HG02798 (cell line): ENCODE measurements at regions not wholly inside any gene's neighbourhood (a gene's known extent, or its start where the extent isn't known, plus 50 kb on each side); places are given as distances from the start of the nearest gene placed in this dataset.

Experiments
- ATAC-seq: cut with Tn5 transposase; IDR thresholded peaks from one replicate; pipeline ENCODE4 v1.9.1; 2021; ENCODE audit warnings: mild to moderate bottlenecking; ENCODE audit not compliant: unreplicated experiment, poor library complexity

DNA sequence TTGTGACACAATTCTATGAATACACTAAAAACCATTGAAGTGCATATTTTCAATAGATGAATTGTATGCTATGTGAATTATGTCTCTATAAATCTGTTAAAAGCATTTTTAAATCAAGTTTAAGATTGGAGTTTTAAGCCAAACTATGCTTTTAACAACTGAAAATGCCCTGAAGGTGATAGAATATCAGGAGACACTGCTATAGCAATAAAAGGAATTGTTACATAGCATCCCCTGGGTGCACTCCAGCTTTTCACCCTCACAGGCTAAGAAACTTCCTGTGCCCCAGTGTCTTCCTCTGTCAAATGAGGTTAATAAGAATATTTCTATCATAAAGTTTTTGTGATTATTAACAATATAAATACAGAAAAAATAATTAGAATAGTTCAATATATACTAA, 472.7 kb upstream of the TMPO start:
- no peak for ATAC-seq

DNA sequence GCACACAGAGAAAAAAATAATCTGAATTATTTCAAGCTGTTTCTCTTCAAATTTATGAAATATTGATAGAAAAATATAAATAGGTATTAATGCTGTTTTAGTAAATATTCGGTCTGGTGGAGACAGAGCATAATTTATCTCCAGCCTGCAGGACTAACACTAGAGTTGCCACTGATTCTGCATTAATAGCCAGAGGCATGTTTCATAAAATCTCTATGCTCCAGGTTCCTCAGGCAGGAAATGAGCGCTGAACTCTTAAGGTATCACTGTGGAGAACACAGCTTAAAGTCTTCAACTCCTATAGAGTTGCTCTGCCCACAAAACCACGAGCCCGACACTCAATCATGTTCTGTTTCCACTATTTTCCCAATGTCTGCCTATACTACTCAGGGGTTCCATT, 470.0 kb upstream of the TMPO start:
- ATAC-seq, result no peak

DNA sequence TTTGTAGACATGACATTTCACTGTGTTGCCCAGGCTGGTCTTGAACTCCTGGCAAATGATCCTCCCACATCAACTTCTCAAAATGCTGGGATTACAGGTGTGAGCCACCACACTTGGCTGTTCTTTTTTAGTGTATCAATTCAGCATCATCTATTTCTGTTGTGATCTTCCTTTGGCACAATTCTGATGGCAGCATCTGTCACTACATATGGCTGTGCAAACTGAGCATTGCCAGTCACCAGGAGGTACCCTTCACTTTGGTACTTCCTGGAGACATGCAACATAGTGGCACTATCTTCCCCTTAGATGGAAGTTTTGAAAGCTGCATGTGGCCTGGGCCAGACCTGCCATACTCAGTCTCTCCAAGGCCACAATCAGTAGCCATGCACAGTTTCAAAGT, 467.1 kb upstream of the TMPO start:
- ATAC-seq, result no peak

DNA sequence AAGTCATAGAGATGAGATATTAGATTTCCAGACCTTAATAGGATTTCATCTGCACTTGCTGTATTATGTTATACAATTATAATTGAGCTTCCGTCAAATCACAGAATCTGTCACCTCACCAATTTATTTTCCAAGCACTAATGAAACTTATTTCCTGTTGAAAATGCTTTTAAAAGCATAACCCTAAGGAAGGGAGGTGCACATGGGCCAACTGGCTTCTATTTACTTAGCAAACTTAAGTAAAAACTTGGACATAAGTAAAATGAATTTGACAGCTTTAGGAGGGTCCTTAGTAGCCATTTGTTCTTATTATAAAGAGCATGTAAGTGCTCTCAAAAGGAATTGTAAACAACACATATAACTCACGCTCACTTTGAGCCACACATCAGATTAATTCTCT, 462.2 kb upstream of the TMPO start:
- no peak for ATAC-seq

DNA sequence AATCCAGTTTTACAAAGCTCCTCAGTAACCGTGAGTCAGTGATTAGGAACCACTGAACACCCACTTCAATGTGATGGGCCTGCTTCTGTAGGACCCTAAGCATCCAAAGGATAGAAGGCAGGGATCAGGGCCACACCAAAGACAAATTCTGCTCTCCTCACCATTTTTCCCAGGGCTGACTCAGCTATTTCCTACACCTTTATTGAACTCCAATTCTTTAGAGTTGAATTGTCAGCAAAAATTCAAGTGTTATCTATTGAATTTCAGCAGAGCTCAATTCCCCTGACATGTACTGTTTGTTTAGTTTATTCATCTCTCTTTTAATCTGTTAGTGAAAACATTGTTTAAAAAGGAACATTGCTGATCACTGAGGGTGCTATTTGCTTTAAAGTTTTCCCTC, 457.7 kb upstream of the TMPO start:
- ATAC-seq, result no peak

DNA sequence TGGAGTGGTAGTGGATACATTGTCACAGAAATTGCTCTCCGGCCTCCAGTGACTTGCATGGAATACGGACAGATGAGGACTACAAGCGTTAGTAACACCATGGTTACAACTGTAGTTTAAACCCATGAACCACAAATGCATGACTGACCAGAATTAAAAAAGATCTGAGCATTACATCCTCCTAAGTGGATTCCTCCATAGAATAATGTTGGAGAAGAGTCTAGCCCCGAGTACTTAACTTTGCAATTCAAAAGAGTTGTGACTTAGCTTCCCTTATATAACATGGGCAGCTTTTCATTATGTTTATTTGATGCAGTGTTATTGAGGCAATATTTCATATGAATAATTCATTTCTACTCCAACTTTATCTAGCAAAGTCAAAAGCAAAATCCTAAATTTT, 457.2 kb upstream of the TMPO start:
- ATAC-seq, result no peak

DNA sequence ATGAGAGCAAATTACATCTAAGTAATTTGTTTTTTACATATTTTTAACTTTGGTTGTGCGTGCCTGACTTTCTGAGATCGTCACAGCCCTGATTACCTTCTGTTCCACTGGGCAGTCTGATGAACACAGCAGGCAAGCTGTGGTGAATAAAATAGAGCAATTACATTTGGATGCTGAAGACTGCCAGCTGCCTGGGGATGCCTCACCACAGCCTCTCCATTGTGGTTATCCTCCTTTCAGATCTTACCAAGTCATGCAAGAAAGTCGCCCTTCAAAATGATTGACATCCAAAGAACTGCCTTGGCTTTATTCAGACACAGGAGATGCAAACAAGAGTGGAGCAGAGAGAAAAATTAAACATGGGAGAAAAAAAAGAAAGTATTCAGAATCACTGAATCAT, 456.6 kb upstream of the TMPO start:
- ATAC-seq, result no peak

DNA sequence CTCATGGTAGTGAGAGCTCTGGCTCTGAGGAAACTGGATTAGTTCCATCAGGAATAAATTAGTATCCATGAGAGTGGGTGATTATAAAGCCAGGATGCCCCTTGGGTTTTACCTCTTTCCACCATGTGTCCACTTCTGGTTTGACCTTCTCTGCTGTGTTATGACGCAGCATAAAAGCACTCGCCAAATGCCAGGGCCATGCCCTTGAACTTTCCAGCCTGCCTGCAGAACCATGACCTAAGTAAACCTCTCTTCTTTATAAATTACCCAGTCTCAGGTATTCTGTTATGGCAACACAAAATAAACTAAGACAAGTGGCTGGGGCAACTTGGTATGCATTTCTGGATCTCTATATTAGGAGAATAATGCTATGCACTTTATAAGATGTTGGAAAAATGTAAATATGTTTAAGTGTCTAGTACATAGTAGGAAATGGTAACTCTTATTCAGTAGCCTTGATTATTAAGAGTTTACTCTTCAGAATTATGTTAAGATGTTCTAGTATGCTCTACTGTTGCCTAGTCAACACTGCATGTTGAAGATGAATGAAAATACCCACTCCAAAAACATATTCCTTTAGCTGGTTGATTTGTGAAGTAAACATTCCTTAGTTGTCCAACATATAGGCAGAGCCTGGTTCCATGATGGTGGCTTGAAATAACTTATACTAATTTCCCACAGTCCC, 455.6 kb upstream of the TMPO start:
- ATAC-seq, result no peak

DNA sequence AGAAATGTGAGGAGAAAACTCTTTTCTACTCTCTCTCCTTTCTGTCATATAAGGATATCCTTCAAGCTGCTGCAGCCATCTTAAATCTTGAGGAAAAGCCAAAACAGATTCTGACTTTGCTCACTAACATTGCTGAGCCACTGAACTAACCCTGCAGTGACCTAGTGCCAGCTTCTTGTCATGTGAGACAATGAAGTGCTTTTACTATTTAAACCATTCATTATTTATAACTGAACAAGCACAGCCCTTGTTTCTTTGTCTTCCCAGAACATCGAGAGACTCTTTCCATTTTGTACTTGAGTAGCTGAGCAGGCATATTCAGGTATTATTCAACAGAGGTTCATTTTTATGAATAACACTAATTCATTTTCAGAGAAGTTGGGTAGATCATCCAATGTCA, 455.0 kb upstream of the TMPO start:
- ATAC-seq, result no peak

DNA sequence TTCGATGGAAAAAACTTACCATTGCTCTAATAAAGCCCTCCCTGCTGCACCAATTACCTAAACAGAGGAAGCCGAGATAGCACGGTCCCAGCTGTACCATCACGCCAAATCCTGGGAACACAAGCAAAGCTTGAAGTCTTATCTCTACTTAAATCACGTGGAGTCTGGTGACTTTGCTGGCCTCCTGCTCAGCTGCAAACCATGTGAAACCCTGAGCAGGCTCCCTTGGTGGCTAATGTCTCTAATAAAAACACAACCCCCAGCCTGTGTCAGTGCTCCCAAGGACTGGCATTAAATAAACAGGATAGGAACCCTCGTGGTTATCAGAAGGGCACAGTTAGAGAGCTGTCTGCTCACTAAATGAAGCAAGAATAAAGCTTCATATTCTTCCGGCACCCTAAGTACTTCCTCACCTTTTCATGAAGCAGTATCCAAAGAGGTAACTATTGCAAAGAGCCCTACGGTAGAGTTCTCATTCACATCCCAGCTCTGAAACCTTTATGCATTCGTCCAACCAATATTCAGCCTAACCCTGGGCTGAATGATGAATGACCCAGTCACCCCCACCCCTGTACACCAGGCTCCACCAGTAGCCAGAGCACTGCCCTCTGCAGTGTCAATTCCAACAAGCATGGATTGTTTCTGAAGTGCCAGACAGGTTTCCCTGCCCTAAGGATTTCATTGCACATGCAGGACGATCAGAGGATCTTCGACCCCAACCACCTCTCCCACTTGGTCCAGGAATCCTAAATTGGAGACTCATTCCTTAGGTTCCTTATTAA, 452.7 kb upstream of the TMPO start:
- ATAC-seq, result no peak

DNA sequence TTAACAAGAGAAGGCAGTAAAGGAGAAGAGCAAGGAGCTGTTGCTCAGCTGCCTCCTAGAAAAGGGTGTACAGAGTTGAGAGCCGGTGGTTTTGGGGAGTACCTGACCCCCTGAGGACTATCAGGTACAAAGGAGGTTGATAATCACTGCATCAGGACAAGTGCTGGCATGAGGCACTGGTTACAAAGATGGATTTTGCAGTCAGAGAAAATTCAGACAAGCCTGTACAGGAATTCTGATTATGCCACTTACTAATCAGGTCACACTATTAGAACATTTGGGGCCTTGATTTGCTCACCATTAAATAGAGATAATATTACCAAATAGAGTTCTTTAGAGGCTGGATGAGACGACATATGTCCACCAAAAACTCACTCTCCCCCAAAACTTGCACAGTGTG, 450.9 kb upstream of the TMPO start:
- ATAC-seq, result no peak

DNA sequence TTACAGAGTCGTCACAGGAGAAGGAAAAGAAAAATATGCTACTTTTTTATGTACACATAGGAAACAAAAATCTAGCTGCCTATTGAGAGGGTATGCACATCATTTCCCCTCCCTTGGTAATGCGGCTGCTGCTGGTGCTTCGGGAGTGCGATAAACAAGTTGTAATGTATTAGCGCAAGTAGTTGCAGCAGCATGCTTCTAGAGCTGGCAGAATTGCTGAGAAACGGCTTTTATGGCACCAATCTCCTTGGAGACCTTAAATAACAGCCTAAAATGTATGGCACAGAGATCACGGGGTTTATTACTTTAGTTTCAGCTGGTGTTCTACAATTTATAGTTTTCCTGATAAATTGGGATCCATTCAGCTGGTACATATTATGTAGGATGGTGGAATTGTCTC, 447.6 kb upstream of the TMPO start:
- ATAC-seq, result no peak

DNA sequence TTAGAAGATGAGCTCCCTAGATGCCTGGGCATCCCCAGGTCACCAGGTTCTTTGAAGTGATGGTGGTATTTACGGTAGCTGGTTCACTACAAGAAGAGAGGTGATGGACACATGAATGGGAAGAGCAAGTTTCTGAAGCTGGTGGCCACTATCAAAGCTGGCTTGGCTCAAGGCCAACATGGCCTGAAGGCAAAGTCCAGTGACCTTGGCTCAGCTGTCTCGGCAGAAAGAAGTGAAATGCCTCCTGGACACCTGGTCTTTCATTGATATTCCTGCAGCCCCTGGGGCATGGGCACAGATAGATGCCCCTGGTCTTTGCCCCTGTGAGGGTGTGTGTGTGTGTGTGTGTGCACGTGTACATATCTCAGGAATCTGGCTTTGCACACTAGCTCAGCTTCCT, 441.8 kb upstream of the TMPO start:
- ATAC-seq, result no peak

DNA sequence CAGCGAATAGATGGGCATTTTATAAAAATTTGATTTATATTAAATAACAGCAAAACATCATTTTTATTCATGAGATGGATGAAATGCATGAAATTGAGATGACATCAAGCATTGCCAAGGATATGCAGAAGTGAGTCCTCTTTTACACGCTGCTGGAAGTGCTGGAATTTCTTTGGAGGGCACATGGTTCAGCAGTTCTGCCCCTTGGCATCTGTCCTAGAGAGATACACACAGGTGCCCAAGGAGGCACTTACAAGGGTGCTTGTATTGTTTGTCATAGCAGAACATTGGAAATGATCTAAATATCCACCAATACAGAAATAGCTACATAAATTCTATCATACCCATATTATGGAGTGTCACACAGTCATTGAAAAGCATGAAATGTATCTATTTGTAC, 441.1 kb upstream of the TMPO start:
- no peak for ATAC-seq

DNA sequence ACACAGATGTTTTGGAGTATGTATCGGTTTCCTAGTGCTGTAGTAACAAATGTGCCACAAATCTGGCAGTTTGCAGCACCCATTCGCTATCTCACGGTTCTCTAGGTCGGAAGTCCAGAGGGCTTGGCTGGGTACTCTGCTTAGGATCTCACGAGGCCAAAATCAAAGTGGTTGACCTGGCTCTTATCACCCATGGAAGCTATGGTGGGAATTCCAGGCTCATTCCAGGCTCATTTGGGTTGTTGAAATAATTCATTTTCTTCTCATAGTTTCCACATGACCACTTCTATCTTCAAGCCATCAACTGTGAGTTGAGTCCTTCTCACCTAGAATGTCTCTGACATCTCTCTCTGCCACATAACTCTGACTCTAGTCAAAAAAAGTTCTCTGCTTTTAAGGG, 431.0 kb upstream of the TMPO start:
- ATAC-seq, result no peak

DNA sequence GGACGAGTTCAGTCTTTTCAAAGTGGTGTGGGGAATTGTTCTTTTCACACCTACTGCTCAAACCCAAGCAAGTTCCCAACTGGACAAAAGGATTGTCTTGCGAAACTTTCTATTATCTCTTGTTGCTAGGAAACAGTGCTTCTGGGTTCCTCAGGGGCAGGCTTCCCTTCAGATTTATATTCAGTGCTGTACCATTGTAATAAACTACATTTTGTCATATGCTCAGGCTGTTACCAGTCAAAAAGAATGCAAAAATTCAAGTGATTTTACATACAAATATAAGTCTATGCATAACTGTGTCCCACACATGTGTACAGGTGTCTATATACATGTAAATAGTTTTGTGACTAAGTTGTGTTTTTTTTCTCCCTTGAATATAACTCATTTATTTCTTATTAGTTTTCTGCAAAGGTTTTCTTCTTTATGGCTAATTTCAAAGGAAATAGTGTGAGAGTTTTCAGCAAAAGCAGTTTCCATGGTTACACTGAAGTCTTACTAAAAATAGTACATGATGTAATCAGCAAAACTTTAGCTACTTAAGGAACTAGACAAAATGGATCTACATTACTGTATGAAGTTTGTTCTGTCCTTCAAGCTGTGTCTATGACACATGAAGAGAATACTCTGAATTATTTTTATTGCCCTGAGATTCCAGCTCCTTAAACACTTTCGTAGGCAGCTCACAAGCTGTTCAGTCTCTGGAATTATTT, 430.2 kb upstream of the TMPO start:
- no peak for ATAC-seq

DNA sequence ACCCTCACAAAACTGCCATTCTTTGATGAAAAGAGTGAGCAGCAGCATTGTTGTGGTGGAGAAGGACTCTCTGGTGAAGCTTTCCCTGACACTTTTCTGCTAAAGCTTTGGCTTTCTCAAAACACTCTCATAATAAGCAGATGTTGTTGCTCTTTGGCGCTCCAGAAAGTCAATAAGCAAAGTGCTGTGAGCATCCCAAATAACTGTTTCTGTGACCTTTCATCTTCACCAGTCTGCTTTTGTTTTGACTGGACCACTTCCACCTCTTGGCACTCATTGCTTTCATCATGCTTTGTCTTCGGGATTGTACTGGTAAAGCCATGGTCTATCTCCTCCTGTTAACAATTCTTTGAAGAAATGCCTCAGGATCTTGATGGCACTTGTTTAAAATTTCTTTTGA, 424.7 kb upstream of the TMPO start:
- no peak for ATAC-seq

DNA sequence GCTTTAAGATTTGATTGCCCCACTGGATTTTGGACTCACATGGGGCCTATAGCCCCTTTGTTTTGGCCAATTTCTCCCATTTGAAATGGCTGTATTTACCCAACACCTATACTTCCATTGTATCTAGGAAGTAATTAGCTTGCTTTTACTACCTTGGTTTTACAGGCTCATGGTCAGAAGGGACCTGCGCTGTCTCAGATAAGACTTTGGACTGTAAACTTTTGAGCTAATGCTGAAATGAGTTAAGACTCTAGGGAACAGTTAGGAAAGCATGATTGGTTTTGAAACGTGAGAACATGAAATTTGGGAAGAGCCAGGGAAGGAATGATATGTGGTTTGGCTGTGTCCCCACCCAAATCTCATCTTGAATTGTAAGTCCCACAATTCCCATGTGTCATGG, 419.0 kb upstream of the TMPO start:
- ATAC-seq, result no peak

DNA sequence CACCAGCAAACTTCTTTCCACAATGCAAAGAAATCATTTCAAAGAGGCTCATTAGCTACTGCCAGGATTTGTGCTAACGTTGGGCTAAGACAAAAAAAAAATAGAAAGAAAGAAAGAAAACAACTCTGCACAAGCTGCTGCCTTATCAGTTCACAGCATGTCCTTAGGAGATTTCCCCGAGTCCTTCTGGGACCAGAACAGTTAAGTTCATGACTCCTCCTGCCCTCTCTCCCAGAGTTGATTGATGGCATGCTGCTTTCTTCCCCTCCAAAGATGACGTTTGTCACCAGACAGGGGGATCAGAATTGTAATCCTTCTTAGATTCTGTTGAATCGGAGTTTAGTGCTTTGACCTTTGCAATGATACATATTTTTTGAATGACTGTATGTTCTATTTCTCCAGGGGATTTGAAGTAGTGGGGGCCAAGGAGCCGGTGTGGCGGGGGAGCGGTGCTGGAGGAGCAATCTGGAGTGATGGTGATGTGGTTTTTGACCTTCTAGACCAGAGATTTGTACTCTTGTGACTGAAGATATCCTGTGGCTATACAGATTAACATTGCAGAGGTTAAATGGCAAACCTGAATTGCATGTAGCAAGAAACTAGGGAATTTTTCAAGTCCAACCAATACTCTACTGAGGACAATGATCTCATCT, 409.2 kb upstream of the TMPO start:
- no peak for ATAC-seq

DNA sequence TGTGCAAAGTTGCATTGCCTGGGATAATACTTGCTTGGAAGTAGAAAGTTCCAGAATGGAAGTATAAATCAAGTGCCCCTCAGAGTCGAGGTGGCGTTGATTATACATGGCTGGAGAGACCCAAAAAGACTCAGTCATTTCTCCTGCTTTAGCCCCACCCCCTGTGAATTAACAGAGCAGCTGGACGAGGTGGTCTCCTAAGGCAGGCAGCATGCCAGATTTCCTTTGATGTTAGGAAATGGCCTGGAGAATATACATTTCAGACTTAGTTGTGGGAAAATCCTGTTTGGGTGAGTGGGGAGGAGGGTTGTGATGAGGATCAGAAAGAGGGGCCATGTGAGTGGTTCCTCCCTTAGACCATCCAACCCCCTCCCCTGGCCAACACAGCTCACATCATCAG, 406.1 kb upstream of the TMPO start:
- ATAC-seq, result no peak

DNA sequence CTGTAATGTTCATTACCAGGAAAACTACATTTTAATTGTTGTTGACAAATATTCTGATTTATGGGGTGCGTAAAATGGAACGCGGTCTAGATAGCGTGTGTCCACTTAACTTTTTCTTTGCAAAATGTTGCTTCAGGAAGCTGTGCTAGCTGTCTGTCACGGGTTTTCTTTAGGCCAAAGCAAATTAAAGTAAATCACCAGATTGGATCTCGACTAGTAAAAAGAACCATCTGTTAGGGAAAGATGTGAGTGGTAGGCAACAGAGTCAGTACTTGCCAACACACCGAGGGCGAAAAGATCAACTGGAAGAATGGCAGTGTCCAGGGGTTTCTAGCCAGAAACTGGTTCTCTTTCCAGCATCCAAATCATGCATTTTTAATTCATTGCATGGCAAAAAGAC, 404.9 kb upstream of the TMPO start:
- ATAC-seq, result no peak
